HepG2 (cell line): ENCODE measurements at regions not wholly inside any gene's neighbourhood (a gene's known extent, or its start where the extent isn't known, plus 50 kb on each side); places are given as distances from the start of the nearest gene placed in this dataset.

Source experiments
- ATAC-seq: fragments of 200-7000 bp; cut with Tn5 transposase; 3 replicates; pipeline ENCODE4 v1.9.1; 2020; ENCODE audit warnings: mild to moderate bottlenecking, moderate library complexity
- BruUV-seq: library from RNA; stranded (reverse); fragments of 400-500 nt; replicated peaks from 2 replicates; lab custom pipeline; 2021; lab: Mats Ljungman, UMichigan
- CTCF ChIA-PET: fragments of 300-600 bp; formaldehyde crosslinking; extraction: SDS; loops from one replicate; lab custom pipeline; 2021; ENCODE audit warnings: low total read pairs, inconsistent platforms, low intra/inter-chr PET ratio; lab: Yijun Ruan, JAX
- POLR2A ChIA-PET: fragments of 350-600 bp; sonication (Branson Sonifier 250); formaldehyde crosslinking; loops from one replicate; lab custom pipeline; 2020; ENCODE audit warnings: antibody characterized with exemption, inconsistent platforms; lab: Yijun Ruan, JAX
- DNase-seq: peaks from one replicate; pipeline ENCODE4 v3.0.0-alpha.2; 2015; ENCODE audit warnings: low spot score
- FAIRE-seq: peaks from 3 replicates; lab custom pipeline; 2011; peaks lifted over from hg19 to GRCh38; lab: Jason Lieb, UNC
- H2AFZ ChIP-seq: one replicate; pipeline ENCODE4 v1.6.1; 2011; ENCODE audit warnings: low read length, inconsistent platforms
- H3K27ac ChIP-seq: fragments of 300-600 bp; 3 replicates; pipeline ENCODE4 v1.8.0; 2011; ENCODE audit warnings: mixed run types, mild to moderate bottlenecking, mixed read lengths, low read length, inconsistent platforms; ENCODE audit not compliant: insufficient read depth; ENCODE audit errors: extremely low read length
- H3K27me3 ChIP-seq, 2 experiments: fragments of 200-600 bp in 1 of 2; 2 replicates in 1 of 2; 3 replicates in 1 of 2; pipeline versions ENCODE4 v1.6.0 to v1.8.0; 2011; ENCODE audit warnings: low read length in 2 of 2, mild to moderate bottlenecking in 2 of 2, moderate library complexity in 2 of 2, inconsistent platforms in 1 of 2; ENCODE audit not compliant: insufficient read depth in 2 of 2, control insufficient read depth in 1 of 2
- H3K36me3 ChIP-seq, 2 experiments: fragments of 200-600 bp in 1 of 2; replicated peaks in 1 of 2; 2 replicates in 1 of 2; 3 replicates in 1 of 2; pipeline versions ENCODE4 v1.5.1 to v1.8.0; 2011; ENCODE audit warnings: low read length in 2 of 2, inconsistent platforms in 1 of 2; ENCODE audit not compliant: insufficient read depth in 2 of 2, control insufficient read depth in 1 of 2
- H3K4me1 ChIP-seq: 2 replicates; pipeline ENCODE4 v1.5.1; 2012; ENCODE audit warnings: low read length, inconsistent platforms; ENCODE audit not compliant: insufficient read depth
- H3K4me2 ChIP-seq: 2 replicates; pipeline ENCODE4 v1.6.0; 2011; ENCODE audit warnings: low read depth, low read length, inconsistent platforms
- H3K4me3 ChIP-seq, 3 experiments: fragments of 200-600 bp in 1 of 3; sonication (generic), shearing (Covaris generic) in 1 of 3; replicated peaks in 1 of 3; 2 replicates each; pipeline ENCODE4 v1.5.1; 2011 to 2016; ENCODE audit warnings: low read length in 3 of 3, inconsistent platforms in 2 of 3, low read depth in 2 of 3, mild to moderate bottlenecking in 2 of 3, control low read depth in 1 of 3, mixed read lengths in 1 of 3; ENCODE audit not compliant: insufficient read depth in 1 of 3
- H3K79me2 ChIP-seq: one replicate; pipeline ENCODE4 v1.6.1; 2011; ENCODE audit warnings: low read length, inconsistent platforms; ENCODE audit not compliant: insufficient read depth
- H3K9ac ChIP-seq: 2 replicates; pipeline ENCODE4 v1.6.0; 2011; ENCODE audit warnings: mild to moderate bottlenecking, low read depth, low read length, inconsistent platforms; ENCODE audit not compliant: insufficient read depth
- H3K9me3 ChIP-seq: 2 replicates; pipeline ENCODE4 v1.5.1; 2012; ENCODE audit warnings: mild to moderate bottlenecking, low read length
- H4K20me1 ChIP-seq: 2 replicates; pipeline ENCODE4 v1.6.0; 2011; ENCODE audit warnings: inconsistent platforms, mild to moderate bottlenecking, low read length, moderate library complexity; ENCODE audit not compliant: insufficient read depth
- ATF3 ChIP-seq: sonication (generic); formaldehyde crosslinking; IDR thresholded peaks from 2 replicates; pipeline ENCODE4 v1.4.0; 2020; ENCODE audit warnings: missing genetic modification reagents
- ATF5 ChIP-seq: sonication (generic); formaldehyde crosslinking; IDR thresholded peaks from 2 replicates; pipeline ENCODE4 v1.4.0; 2020; ENCODE audit warnings: mild to moderate bottlenecking, low read depth, missing genetic modification reagents
- HOMEZ ChIP-seq: IDR thresholded peaks from 2 replicates; pipeline ENCODE4 v1.6.1; 2016; ENCODE audit warnings: low read depth
- NFIC ChIP-seq: IDR thresholded peaks from 2 replicates; pipeline ENCODE4 v1.6.1; 2012; ENCODE audit warnings: mild to moderate bottlenecking, low read length, inconsistent platforms
- NR2F6 ChIP-seq, 2 experiments: IDR thresholded peaks; 2 replicates each; pipeline ENCODE4 v1.6.1; 2016; ENCODE audit warnings: antibody characterized with exemption in 1 of 2, mild to moderate bottlenecking in 1 of 2
- RELA ChIP-seq: sonication (generic); formaldehyde crosslinking; IDR thresholded peaks from 2 replicates; pipeline ENCODE4 v1.4.0; 2020; ENCODE audit warnings: missing genetic modification reagents
- TFAP4 ChIP-seq: sonication (generic); IDR thresholded peaks from 2 replicates; pipeline ENCODE4 v1.6.1; 2016; ENCODE audit warnings: low read depth, borderline replicate concordance
- ZMAT3 ChIP-seq: sonication (generic); formaldehyde crosslinking; conservative IDR thresholded peaks from 2 replicates; pipeline ENCODE4 v1.7.0; 2021; ENCODE audit warnings: missing genetic modification reagents
- ZMYM4 ChIP-seq: sonication (generic); formaldehyde crosslinking; IDR thresholded peaks from 2 replicates; pipeline ENCODE4 v1.8.1; 2023; ENCODE audit warnings: mild to moderate bottlenecking, missing genetic modification reagents
- ZNF296 ChIP-seq: sonication (generic); formaldehyde crosslinking; conservative IDR thresholded peaks from 2 replicates; pipeline ENCODE4 v1.5.0; 2020; ENCODE audit warnings: mild to moderate bottlenecking, missing genetic modification reagents
- ZNF460 ChIP-seq: sonication (generic); formaldehyde crosslinking; IDR thresholded peaks from 2 replicates; pipeline ENCODE4 v1.5.1; 2020; ENCODE audit warnings: missing genetic modification reagents, mild to moderate bottlenecking, borderline replicate concordance
- ZNF777 ChIP-seq: sonication (generic); formaldehyde crosslinking; IDR thresholded peaks from 2 replicates; pipeline ENCODE4 v1.4.0; 2020; ENCODE audit warnings: missing genetic modification reagents
- in situ Hi-C: cut with HindIII; loops from 2 replicates; pipeline ENCODE4 v1.10.0; 2017; ENCODE audit warnings: low pct_unique_long_range_greater_than_20kb; ENCODE audit not compliant: extremely low pct_ligation_motif_present
- intact Hi-C: fragments of 100-400 bp; cut with micrococcal nuclease; formaldehyde crosslinking; loops from one replicate; pipeline ENCODE4 v1.10.0; 2022; ENCODE audit not compliant: unreplicated experiment

- no peaks in the 10 kb centered on the region for H3K36me3 ChIP-seq
- DNase-seq (no peak), FAIRE-seq (no peak), ATAC-seq (no peak)
- H3K9me3 ChIP-seq, result peaks cover 32% of the 10 kb centered on the region
- BruUV-seq, result no TSS peak
- intact Hi-C loops, result no loop called here
- POLR2A ChIA-PET, result no interaction called here
- in situ Hi-C loops, result no loop called here
- no peak overlapping the region for H3K4me2 ChIP-seq
- H2AFZ ChIP-seq, result no peak overlapping the region
- CTCF ChIA-PET, result no interaction called here
- H3K4me3 ChIP-seq, result no peak overlapping the region
- TF ChIP-seq ZNF460 (CRISPR knock-in tag) (no peak), ZNF296 (CRISPR knock-in tag) (no peak), ZMAT3 (CRISPR knock-in tag) (no peak), ATF5 (CRISPR knock-in tag) (no peak), HOMEZ (no peak), ZNF777 (no peak), TFAP4 (no peak), RELA (CRISPR knock-in tag) (no peak), ATF3 (CRISPR knock-in tag) (no peak), NFIC (no peak), NR2F6 (IDR thresholded peaks at IDR 0.05) (no peak), NR2F6 (CRISPR knock-in tag; IDR thresholded peaks at IDR 0.05) (no peak), ZMYM4 (CRISPR knock-in tag) (no peak)
- H3K27me3 ChIP-seq, result no peaks in the 10 kb centered on the region; a peak in 1 of 5 replicates
- no peak overlapping the region for H3K9ac ChIP-seq
- H3K79me2 ChIP-seq, result no peaks in the 10 kb centered on the region
- no peaks in the 10 kb centered on the region for H4K20me1 ChIP-seq
- no peaks in the 10 kb centered on the region for H3K4me1 ChIP-seq
- H3K27ac ChIP-seq, result no peak overlapping the region
These were observed 769.8 kb downstream of the C12orf50 start for GRCh38 chr12:87259391-87259790.
